NCI-H2196 treated with DMSO at 0.1 percent for 48 hours (cell line): ENCODE measurements at regions not wholly inside any gene's neighbourhood (a gene's known extent, or its start where the extent isn't known, plus 50 kb on each side); places are given as distances from the start of the nearest gene placed in this dataset.
"Not testable (repeated sequence)": the region's sequence is repeated elsewhere in the genome, so short reads cannot be mapped to it uniquely, and the experiment has no call there.

Experiments
- DNase-seq: peaks from one replicate; lab custom pipeline; 2025; ENCODE audit not compliant: unreplicated experiment; lab: John Stamatoyannopoulos, UW

DNA sequence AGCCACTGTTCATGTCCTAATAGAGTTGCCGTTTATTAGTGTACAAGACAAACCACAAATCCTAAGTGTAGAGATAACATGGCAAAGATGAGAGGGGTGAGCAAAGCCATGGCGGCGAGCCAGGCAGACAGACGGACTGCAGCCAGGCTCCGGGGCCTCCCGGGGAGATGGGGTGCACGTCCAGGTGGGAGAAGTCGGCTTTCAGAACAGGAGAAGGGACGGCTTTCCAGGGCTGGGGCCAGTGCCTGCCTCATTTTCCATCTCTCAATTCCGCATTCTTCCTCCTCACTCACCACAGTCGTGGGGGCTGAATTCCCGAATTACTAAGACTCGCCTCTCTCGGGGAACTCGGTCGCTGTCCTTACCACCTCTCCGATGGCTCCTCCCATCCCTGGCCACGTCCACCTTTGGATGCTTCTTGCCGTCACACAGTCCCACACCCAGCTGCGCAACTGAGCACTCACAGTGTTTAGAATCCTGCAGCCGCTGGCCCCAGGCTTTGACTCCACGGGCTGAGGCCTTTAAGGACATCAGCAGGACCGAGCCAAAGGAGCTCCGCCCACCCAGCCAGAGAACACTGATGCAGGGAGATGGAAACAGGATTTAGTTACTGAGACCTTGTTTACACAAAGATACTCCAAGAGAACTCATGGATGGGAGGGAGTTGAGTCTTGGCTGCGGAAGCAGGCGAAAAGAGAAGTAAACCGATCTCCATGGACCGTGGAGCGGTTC lies 59.7 kb downstream of the RNF112 start:
- peak; percentile 41 for DNase-seq

GRCh38 chr17:19474405-19474804 lies 59.2 kb upstream of the SLC47A1 start:
- not testable (repeated sequence) for DNase-seq

- DNase-seq, result not testable (repeated sequence)
Observed at GRCh38 chr17:19475800-19476199, 57.9 kb upstream of the SLC47A1 start.

- DNase-seq, result no peak
Observed at GRCh38 chr17:19482576-19482975, 51.1 kb upstream of the SLC47A1 start.
